Left ventricle myocardium superior (tissue), 1 donor: ENCODE measurements at regions not wholly inside any gene's neighbourhood (a gene's known extent, or its start where the extent isn't known, plus 50 kb on each side); places are given as distances from the start of the nearest gene placed in this dataset.

ENCODE experiments used
- ATAC-seq: fragments of 200-7000 bp; cut with Tn5 transposase; one replicate; pipeline ENCODE4 v1.9.1; 2020; ENCODE audit warnings: mild to moderate bottlenecking, moderate library complexity
- DNase-seq: peaks from one replicate; pipeline ENCODE4 v3.0.0-alpha.2; 2020
- intact Hi-C: fragments of 100-400 bp; cut with micrococcal nuclease; formaldehyde crosslinking; loops from one replicate; pipeline ENCODE4 v1.11.0; 2022
- donor health status: DM: no; HTN: yes; CAD: no; lungs with severe emphysema.

DNA sequence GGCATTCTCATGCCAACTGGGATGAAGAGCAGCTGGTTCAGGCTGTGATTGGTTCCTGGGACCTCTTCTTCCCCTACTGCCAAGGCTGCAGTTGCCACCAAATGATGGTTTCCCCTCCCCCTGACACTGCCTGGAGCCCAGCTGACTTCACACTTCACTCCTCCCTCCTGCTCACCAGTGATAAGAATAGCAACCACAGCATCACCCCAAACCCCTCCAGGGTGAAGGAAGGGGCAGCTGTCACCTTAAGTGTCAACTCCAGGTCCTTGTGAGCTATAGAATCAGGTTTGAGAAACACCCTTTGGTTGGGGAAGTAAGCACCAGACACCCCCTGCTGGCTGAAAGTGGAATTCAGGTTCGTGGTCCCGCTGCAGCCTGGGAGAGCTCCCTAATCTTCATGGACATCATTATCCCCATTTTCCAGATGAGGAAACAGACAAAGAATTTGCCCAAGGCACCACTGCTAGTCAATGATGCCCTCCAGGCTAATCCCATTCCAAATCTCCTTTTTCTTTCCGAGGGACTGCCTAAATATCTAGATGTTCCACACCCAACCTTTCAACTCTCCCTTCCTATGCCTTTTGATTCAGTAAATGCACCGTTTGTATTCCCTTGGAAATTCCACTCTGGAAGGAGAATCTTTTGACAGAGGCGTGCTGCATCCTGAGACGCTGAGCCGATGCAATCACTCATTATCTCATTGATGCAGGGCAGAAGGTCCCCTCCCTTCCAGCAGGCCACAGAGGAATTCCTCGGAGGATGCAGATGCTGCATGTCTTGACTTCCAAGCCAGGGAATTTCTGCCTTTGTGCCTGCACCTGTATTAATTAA lies 50.6 kb upstream of the UQCRFS1 start:
- peak; percentile 37 for ATAC-seq
- intact Hi-C loops: no loop called here
- DNase-seq: peak; percentile 54

DNA sequence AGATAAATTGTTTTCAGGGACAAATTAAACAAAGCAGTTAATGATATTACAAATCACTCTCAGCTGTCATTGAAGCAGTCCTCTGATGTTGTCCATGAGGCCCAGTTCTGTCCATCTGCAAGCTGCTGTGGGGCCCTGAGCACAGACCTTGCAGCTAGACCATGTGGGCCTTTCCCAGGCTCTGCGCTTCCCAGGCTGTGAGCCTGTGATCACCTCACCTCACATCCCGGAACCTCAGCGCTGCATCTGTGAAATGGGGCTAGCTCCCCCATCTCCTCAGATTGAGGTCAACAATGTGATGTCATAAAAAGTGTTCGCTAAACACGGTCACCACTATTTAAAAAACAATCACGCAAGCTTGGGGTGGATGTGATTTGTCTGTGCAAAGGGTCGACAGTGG lies 51.9 kb upstream of the UQCRFS1 start:
- intact Hi-C loops: no loop called here
- no peak for ATAC-seq
- no peak for DNase-seq

DNA sequence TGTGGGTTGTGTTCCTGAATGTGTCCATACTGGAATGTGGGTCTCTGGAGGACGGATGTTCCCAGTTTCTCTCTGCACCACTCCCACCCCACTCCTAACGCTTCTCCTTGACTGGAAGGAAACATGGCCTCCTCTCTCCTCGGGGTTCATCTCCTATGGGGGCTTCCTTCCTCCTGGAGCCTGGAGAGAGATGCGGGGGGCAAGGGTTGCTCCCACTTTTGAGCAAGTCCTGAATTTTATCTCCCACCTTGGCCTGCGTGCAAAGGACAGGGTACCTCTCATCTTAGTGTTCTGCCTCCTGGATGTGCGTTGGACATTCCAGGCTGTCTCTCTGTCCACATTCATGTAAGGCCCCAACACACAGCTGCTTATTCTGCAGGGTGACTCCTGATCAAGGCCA lies 52.5 kb upstream of the UQCRFS1 start:
- DNase-seq (no peak), ATAC-seq (no peak)
- intact Hi-C loops: no loop called here

DNA sequence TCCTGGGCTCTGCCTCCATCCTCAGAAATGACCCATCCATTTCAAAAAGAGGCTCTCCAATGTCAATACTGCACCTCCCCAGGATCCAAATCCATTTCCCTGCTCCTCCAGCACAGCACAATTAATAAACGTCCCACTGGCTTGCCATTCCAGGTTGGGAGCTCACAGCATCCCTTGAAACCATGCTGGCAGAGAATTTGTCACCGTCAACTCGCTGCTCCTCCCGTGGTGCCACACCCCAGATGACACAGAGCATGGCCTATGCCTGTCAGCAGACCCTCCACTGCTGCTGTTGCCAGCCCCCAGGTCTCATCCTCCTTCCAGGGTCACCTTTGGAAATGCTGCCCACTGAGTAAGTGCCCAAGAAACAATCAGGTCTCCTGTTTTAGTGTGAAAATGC lies 53.0 kb upstream of the UQCRFS1 start:
- no peak for ATAC-seq
- intact Hi-C loops: no loop called here

DNA sequence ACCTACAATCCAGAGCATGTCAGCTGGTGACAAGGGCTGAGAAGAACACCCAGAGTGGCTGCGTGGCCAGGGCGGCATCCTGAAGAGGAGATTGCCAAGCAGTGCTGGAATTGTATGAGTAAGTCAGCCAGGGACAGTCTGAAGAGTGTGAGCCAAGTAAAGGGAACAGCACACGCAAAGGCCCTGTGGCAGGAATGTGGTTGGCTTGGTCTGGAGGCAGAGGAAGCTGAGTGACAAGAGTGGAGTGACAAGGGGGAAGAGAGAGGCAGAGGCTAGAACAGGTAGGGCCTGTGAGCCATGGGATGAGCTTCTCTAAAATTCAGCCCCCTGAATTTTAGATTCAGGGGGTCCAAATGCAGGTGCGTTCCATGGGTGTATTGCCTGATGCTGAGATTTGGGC lies 53.7 kb upstream of the UQCRFS1 start:
- ATAC-seq (no peak), DNase-seq (no peak)
- intact Hi-C loops: no loop called here

More for the DNA sequence above, 53.0 kb upstream of the UQCRFS1 start:
- DNase-seq: no peak

DNA sequence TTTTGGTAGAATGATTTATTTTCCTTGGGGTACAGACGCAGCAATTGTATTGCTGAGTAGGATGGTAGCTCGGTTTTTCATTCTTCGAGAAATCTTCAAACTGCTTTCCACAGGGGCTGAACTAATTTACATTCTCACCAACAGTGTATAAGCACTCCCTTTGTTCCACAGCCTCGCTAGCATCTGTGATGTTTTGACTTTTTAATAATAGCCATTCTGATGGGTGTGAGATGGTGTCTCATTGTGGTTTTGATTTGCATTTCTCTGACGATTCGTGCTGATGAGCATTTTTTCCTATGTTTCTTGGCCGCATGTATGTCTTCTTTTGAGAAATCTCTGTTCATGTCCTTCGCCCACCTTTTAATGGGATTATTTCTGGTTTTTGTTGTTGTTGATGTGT lies 54.8 kb upstream of the UQCRFS1 start:
- ATAC-seq (no peak), DNase-seq (no peak)
- intact Hi-C loops: no loop called here

DNA sequence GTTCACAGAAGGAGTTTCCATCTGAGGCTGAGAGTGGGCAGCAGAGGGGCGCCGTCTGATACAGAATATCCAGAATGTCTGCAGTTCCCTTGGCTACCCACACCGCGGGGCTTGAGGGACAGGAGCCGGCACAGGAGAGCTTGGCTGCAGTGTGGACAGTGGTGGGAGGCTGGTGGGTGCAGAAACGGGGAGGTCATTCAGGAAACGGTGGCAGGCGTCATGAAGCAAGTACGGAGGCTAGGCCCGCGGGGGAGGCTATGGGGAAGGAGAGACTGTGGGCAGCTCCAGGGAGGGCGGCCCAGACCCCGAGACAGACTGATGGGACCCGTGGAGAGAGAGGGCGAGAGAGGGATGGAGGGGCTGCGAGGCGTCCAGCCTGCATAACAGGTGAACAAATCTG lies 55.2 kb upstream of the UQCRFS1 start:
- DNase-seq: no peak
- ATAC-seq: no peak
- intact Hi-C loops: no loop called here

DNA sequence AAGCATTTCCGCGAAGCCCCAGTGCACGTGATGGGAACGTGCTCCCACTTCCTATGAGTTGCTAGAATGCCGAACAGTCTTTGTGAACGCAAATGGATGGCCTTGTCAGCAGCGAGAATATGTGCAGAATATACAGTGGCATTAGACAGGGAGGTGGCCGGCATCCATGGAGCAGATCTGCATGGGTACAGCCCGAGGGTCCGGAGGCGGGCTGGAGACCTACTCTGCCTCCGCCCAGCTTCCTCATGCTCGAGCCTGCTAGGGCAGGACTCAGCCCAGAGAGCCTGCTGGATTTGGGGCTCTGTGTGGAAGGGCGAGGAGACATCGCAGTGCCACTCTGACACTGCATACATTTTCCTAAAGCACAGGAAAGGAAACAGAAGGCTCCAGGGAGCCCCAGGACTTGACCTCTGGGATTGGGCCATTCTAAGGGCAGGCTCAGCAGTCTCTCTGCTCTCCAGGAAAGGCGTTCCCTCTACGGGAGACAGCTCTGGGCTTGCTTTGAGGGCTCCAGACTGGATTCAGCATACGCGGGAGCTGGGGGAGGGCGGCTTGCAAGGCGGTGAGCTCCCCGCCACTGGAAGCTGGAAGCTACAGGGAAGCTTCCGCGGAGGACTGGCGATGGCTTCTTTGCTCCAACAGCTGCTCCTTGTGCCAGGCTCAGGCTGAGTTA lies 55.9 kb upstream of the UQCRFS1 start:
- intact Hi-C loops: no loop called here
- DNase-seq: no peak

DNA sequence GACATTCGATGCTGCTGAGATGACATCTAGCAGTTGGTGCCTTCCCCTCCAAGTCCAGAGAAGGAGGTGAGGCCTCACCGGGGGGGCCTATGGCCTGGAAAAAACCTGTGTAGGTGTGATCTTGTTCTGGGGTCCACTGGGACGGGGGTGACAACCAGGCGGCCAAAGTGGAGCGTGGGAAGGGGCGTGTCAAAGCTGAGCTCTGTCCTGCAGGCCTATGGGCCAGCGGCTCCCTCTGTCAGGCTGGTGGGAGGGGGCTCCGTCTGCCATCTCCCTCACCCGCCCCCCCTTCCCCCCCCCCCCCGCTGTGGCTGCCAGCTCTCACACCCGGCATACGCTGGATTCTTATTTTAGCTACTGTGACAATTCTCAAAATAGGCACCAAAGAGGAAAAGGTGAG lies 56.7 kb upstream of the UQCRFS1 start:
- intact Hi-C loops: no loop called here
- no peak for ATAC-seq
- DNase-seq: no peak

More for the DNA sequence above, 55.9 kb upstream of the UQCRFS1 start:
- ATAC-seq: no peak

DNA sequence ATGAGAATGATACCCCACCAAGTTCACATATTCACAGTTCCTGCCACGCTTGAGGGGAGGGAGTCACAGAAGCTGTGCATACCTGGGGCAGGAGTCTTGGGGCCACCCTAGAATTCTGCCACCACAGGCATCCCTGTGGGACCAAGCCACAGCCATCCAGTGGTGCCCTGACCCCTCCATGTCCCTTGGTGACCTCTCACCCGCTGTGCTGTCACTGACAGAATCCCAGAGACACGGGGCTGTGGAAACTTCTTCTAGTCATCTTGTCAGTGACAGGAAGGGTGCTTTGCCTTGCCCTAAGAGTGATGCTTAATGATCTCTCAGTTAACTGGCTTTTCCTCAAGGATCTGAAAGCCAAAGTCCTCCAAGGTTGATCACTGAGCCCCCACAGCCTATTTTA lies 58.4 kb upstream of the UQCRFS1 start:
- ATAC-seq: no peak
- intact Hi-C loops: no loop called here
- no peak for DNase-seq

DNA sequence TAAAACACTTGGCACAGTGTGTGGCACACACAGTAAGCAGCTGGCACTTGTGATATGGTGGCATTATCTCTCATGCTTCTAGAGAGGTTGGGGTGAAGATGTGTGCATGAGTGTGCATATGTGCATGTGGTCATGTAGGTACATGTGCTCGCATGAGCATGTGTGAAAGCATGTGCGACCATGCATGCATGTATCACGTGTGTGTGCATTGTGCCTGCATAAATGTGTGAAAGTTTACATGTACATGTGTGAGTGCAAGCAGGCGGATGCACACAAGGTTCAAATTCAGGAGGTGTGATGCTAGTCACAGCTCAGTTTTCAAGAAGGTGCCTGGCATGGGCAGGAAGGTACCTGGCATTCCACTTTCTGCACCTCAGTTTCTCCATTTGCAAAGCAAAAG lies 59.0 kb upstream of the UQCRFS1 start:
- DNase-seq: no peak
- ATAC-seq: no peak
- intact Hi-C loops: no loop called here

DNA sequence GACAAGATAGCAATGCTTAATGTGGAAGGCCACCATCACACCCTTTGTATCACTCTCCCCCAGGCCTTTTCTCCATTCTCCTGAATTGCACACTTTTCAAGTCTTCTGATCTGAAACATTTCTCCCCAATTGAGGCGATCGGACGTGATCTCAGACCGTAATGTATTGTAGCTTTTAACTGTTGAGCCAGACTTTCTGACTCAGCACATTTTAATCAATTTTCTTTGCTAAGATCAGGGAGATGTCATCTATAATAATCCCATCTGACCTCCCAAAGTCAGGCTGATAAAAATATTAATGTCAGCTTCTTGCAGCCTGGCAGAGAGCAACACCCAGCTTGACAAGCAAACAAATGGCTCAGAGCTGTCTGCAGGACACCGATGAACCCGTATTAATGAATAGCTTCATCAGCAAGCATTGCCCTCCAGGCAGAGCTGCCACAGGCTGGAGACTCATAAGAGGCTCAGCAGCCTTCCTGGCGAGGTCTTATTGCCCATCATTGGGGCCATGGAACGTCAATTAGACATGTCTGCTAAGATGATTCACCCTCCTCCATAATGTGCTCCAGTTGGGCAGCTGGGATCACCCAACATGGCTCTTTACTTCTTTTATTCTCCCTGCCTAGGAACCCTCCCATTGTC lies 60.2 kb upstream of the UQCRFS1 start:
- DNase-seq: no peak
- no peak for ATAC-seq
- intact Hi-C loops: no loop called here

DNA sequence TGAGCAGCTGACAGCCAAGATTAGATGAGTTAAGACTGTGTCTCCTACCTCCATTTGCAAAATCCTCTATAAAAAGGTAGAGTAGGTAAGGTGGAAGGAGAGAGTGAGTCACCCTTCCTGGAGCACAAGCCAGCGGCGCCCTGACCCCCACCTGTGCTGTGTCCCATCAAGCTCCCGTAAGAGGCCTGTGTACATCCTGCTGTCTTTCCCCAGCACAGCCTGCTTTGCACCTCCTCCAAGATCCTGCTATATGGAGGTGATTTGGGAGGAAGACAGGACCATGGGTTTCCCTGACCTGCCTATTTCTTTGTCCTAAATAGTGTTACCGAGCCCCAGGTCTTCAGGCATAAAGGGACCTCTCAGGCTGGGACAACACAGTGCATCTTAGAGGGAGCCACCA lies 62.3 kb upstream of the UQCRFS1 start:
- DNase-seq (no peak), ATAC-seq (no peak)
- intact Hi-C loops: no loop called here

DNA sequence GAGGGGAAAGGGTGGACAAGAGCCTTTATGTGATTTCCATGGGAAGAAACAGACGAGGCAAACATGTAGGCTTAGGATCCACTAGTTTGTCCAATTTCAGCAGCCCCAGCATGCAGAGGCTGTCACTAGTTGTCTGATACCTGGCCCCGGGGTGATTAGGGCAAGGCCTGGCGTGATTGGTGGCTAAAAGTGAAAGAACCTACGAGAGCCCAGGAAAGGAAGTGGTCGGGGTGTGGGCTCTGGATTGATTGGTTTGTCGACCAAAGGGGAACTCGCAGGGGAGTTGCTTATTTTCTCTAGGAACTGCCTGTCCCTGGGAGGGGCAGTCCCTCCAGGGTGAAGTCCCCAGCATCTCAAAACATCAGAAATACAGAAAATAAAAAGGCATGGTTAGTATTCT lies 64.2 kb upstream of the UQCRFS1 start:
- intact Hi-C loops: no loop called here
- DNase-seq (no peak), ATAC-seq (peak; percentile 64)

DNA sequence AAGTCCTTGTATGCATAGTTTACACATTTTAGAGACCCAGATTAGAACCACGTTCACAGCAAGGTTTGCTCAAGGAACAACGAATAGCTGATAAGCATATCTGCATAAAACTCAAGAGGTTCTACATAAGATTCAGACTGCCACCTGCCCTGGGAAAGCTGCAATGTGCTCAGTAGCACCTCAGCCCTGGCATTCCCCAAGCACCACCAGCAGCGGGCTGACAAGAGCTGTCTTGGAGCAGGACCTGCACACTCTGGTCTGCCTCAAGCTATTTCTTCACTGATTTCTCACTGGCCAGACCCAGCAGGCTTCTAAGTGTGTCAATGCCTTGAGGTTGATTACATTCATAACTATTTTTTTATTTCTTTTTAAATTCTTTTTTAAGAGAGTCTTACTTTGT lies 65.8 kb upstream of the UQCRFS1 start:
- ATAC-seq: no peak
- DNase-seq: no peak
- intact Hi-C loops: no loop called here

DNA sequence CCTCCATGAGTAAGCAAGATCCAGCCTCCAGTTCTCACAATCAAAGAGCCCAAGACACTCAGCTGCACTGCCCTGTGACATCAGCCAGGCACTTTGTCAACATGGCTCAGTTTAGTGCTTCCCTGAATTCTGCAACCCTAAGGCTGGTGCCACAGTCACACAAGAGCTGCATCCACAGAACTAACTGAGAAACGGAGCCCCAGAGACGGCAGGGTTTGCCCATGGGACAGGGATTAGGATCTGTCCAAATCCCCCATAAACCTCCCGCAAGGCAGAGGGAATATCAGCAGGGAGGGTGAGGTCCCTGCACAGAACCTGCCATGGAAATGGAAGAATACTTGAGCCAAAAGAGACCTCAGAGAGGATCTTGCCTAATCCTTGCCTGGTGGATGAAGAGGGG lies 70.4 kb upstream of the UQCRFS1 start:
- ATAC-seq: no peak
- intact Hi-C loops: no loop called here
- no peak for DNase-seq

DNA sequence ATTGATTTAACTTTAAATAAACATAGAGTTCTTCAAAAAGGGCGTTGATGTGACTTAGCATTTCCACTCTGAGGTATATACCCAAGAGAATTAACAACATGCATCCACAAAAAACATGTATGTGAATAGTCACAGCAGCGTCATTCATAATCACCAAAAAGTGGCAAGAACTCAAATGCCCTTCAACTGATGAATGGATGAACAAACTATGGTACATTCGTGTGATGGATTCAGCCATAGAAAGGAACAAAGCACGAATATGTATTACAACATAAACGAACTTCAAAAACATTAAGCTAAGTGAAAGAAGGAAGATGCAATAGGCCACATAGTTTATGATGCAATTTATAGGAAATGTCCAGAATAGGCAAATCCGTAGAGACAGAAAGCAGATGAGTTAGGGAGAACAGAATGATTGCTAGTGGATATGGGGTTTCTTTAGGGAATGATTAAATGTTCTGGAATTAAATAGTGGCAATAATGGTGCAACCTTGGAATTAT lies 72.3 kb upstream of the UQCRFS1 start:
- ATAC-seq: no peak

DNA sequence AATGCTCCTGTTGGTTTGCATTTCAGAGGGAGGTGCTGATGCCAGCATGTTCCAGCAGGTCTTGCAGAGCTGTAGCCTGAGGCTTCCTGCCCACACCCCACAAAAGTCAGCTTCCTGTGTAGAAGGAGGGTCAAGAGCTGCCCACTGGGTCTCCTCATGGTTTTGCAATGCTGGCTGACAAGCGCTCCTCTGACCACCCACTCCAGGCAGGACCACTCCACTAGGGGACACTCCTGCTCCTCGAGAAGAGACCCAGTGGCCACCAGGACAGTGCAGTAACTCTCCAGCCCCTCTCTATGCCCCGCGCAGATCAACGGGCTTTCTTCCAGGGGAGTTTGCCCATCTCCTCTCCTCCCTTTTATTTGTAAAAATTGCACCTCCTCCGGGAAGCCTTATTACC lies 72.9 kb upstream of the UQCRFS1 start:
- ATAC-seq (no peak), DNase-seq (no peak)
- intact Hi-C loops: no loop called here

More for the DNA sequence above, 72.3 kb upstream of the UQCRFS1 start:
- no peak for DNase-seq
- intact Hi-C loops: no loop called here

DNA sequence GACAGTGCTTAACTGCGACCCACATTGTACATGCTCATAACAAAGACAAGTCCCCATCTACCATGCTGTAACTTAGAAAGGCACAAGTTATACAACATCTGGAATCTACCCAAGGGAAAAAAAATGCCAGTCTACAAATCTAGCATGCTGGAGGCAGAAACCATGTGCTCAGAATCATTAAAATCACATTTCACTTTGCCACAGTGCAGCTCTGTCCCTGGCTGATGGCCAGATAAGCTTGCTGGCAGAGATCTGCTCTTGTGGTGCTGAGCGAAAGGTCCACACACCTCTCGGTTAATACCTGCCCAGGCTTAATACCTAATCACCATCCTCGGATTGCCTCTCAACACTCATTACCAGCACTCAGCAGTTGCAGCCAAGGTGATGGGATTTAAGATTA lies 74.1 kb upstream of the UQCRFS1 start:
- ATAC-seq (no peak), DNase-seq (no peak)
- intact Hi-C loops: no loop called here

DNA sequence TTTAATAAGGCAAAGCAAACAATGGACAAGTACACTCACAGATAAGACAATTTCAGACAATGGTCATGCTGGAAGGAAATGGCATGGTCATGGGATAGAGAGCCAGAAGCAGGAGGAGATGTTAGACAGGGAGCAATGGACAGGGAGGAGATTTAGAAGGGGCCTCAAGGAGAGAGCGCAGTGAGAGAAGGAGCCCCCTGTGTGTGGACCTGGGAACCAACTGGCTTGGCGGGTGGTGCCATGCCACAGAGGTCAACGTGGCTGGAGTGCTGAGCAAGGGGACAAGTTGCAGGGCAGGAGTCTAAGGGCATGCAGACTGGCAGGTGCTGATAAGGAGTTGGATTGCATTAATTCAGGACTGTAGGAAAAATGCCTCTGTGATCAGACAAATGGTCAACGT lies 75.3 kb upstream of the UQCRFS1 start:
- intact Hi-C loops: no loop called here
- DNase-seq (no peak), ATAC-seq (no peak)
